Activated CD4-positive, alpha-beta T cell treated with anti-CD3 and anti-CD28 coated beads, Interleukin-2, amount 10 ng/mL, durations not matched to agents 24 days and 14 days (primary cell): ENCODE measurements at regions not wholly inside any gene's neighbourhood (a gene's known extent, or its start where the extent isn't known, plus 50 kb on each side); places are given as distances from the start of the nearest gene placed in this dataset.

ENCODE experiments used
- DNase-seq: peaks from one replicate; pipeline ENCODE4 v3.0.0; 2022
- H3K27ac Mint-ChIP-seq: one replicate; pipeline ENCODE4 v1.8.0; 2022; ENCODE audit warnings: mild to moderate bottlenecking, mixed read lengths
- H3K27me3 Mint-ChIP-seq: one replicate; pipeline ENCODE4 v1.8.0; 2022; ENCODE audit warnings: mixed read lengths
- H3K36me3 Mint-ChIP-seq: one replicate; pipeline ENCODE4 v1.8.0; 2022; ENCODE audit warnings: low read depth, mild to moderate bottlenecking, mixed read lengths
- H3K4me1 Mint-ChIP-seq: one replicate; pipeline ENCODE4 v1.8.0; 2021; ENCODE audit warnings: mixed read lengths
- H3K4me3 Mint-ChIP-seq: one replicate; pipeline ENCODE4 v1.8.0; 2022; ENCODE audit warnings: mild to moderate bottlenecking, moderate library complexity, mixed read lengths
- H3K9me3 Mint-ChIP-seq: one replicate; pipeline ENCODE4 v1.8.0; 2021; ENCODE audit warnings: mixed read lengths
- intact Hi-C: fragments of 100-400 bp; cut with micrococcal nuclease; formaldehyde crosslinking; loops from one replicate; pipeline ENCODE4 v1.15.1; 2023

DNA sequence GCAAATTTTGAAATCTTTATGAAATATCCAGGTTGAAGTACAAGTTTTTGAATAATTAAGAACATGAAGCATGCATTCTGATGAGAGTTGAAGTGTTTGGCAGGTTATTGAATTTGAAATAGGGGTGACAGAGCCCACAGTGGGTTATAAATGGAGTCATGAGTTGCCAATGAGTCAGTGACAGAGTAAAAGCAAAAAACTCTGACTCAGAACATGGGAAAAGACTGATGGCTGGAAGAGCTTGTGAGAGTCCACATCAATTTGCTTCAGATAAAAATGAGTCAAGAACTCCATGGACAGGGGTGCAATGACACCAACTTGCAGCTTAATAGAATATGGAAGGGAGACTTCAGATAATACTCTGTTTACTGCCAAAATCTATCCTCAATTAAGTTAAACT, 105.3 kb downstream of the SLC6A15 start:
- H3K4me1 Mint-ChIP-seq, result no peaks in the 10 kb centered on the region
- DNase-seq, result no peak
- H3K4me3 Mint-ChIP-seq, result no peak overlapping the region
- no peaks in the 10 kb centered on the region for H3K9me3 Mint-ChIP-seq
- no peaks in the 10 kb centered on the region for H3K27me3 Mint-ChIP-seq
- H3K27ac Mint-ChIP-seq, result no peak overlapping the region
- no peaks in the 10 kb centered on the region for H3K36me3 Mint-ChIP-seq
- intact Hi-C loops, result no loop called here

DNA sequence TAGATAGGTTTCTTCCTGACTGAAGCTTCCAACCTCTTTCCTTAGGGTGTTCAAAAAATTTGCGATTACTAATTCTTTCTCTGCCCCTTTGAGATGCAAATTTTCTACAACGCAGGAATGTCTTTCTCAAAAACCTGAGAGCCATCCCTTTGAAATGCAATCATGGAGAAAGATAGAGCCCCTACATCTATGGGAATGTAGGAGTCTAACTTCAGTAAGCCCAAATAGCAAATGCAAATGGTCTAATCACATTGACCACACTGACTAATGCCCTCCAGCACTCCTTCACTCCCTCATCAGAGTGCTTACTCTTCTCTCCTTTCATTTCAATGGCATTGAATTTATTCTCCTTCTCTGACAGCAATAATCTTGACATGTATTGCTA, 107.1 kb downstream of the SLC6A15 start:
- no peaks in the 10 kb centered on the region for H3K4me1 Mint-ChIP-seq
- intact Hi-C loops, result no loop called here
- H3K36me3 Mint-ChIP-seq, result no peaks in the 10 kb centered on the region
- no peaks in the 10 kb centered on the region for H3K9me3 Mint-ChIP-seq
- no peaks in the 10 kb centered on the region for H3K27me3 Mint-ChIP-seq
- DNase-seq, result no peak
- no peak overlapping the region for H3K4me3 Mint-ChIP-seq
- no peak overlapping the region for H3K27ac Mint-ChIP-seq

DNA sequence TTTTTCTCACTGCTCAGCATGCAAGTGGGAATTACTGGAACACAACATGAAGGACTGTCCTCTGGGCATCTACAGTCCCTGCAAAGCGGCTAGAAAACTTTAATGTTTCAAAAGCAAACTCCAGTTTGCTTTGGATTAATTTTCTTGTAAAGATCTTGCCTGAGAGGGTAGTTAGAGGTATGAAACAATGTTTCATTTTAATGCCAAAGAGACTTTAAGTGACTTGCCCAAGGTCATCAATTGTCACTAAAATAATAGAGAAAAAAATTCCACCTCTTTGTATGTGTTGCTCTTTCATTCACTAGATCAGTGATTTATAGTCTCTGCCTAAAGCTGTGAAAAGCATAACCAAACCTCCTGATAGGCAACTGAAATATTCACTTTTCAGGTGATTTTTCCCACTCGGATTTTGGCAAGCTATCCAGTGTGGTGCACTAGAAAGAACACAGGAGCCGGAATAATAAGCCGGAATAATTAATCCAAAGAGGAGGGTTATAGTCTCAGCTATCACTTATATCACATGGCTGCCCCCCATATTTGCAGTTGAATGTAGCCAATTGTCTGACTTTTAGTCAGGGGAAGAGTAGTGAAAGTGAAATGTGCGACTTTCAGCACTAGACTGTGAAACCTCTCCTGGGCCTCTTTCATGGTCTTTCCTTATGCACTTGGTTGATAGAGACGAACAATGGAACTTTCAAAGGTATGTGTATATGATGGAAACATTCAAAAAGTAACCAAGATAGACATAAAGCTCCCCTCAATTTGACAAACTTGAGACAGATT, 107.7 kb downstream of the SLC6A15 start:
- H3K9me3 Mint-ChIP-seq, result no peaks in the 10 kb centered on the region
- intact Hi-C loops, result no loop called here
- H3K4me1 Mint-ChIP-seq, result no peaks in the 10 kb centered on the region
- H3K27me3 Mint-ChIP-seq, result no peaks in the 10 kb centered on the region
- no peaks in the 10 kb centered on the region for H3K36me3 Mint-ChIP-seq
- no peak overlapping the region for H3K27ac Mint-ChIP-seq
- H3K4me3 Mint-ChIP-seq, result no peak overlapping the region
- no peak for DNase-seq

DNA sequence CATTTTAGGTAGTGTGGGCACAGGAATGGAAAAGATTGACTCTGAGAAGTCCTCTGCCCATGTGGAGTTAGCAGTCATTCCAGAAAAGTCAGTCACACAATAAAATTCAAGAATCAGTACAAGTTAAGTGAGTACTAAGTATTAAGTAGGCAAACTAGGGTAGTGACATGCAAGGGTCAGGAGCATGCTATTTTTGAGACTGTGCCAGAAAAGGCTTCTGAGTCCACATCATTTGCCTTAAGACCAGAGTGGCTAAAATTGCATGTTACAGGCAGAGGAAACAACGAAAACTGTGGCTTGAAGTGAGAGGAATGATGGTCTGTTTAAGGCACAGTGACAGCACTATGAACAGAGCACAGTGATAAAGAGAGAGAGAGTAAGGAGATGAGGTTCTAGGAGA, 108.9 kb downstream of the SLC6A15 start:
- Mint-ChIP-seq H3K36me3 (no peaks in the 10 kb centered on the region), H3K4me1 (no peaks in the 10 kb centered on the region)

DNA sequence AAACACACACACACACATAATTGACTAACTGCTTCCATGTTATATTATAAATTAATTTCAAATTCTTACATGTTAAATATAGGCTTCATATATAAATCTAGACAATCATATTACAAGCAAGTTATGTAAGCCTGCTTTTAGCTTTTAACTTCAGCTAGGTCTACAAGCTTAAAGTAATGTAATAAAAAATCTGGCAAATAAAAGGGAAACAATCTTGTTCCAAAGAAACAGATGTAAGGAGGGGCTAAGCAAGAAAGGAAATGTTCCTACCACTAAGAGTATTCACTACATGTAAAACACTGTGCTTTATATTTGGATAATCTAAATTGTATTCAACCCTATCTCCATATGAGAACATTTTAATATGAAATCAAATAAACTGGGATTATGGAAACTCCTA, 110.4 kb downstream of the SLC6A15 start:
- no peaks in the 10 kb centered on the region for H3K9me3 Mint-ChIP-seq
- H3K4me1 Mint-ChIP-seq, result no peaks in the 10 kb centered on the region
- H3K27me3 Mint-ChIP-seq, result no peaks in the 10 kb centered on the region
- H3K36me3 Mint-ChIP-seq, result no peaks in the 10 kb centered on the region
- no peak overlapping the region for H3K27ac Mint-ChIP-seq
- no peak overlapping the region for H3K4me3 Mint-ChIP-seq
- intact Hi-C loops, result no loop called here
- DNase-seq, result no peak

More for the DNA sequence above, 108.9 kb downstream of the SLC6A15 start:
- Mint-ChIP-seq H3K9me3 (no peaks in the 10 kb centered on the region), H3K27ac (no peak overlapping the region), H3K4me3 (no peak overlapping the region), H3K27me3 (no peaks in the 10 kb centered on the region)
- intact Hi-C loops, result no loop called here
- DNase-seq, result no peak

DNA sequence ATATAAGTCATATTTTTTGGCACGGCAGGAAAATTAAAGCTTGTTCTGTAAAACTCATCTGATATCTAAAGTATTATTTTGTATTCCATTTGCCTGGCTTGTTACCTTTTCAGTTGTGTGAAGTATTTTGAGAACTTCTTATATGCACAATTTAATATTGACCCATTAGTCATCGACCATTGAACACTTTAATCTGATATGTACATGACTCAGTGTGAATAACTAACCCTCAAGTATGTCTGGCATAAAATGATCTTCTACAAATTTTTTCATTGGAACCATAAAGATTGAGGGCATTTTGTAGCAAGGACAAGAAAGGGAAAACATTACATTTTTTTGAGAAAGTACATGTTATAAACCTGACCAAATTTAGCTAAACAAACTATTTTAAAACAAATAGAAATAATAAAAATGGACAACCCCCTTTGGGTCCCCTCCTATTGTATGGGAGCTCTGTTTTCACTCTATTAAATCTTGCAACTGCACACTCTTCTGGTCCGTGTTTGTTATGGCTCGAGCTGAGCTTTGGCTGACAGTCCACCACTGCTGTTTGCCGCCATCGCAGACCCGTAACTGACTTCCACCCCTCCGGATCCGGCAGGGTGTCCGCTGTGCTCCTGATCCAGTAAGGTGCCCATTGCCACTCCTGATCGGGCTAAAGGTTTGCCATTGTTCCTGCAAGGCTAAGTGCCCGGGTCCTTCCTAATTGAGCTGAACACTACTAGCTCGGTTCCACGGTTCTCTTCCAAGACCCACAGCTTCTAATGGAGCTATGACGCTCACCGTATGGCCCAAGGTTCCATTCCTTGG, 118.8 kb downstream of the SLC6A15 start:
- DNase-seq, result no peak
- no peak overlapping the region for H3K4me3 Mint-ChIP-seq
- H3K9me3 Mint-ChIP-seq, result no peaks in the 10 kb centered on the region
- intact Hi-C loops, result no loop called here
- H3K27ac Mint-ChIP-seq, result no peak overlapping the region
- no peaks in the 10 kb centered on the region for H3K36me3 Mint-ChIP-seq
- H3K4me1 Mint-ChIP-seq, result no peaks in the 10 kb centered on the region
- H3K27me3 Mint-ChIP-seq, result no peaks in the 10 kb centered on the region

DNA sequence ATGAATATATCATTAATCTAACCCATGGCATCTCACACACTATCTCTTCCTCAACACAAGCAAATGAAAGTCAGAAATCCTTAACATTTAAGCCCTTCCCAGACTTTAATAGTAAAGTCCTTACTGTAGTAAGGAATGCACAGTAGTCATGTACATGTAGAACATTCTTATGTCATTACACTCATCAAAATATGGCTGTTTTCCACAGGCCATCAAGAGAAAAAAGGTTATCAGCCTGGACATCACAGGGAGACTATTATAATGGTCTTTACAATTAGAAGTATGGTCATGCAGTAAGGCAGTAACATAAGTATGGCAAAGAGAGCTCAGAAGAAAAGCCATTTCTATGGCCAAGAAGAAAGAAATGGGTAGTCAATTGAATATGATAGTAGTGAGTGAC, 121.2 kb downstream of the SLC6A15 start:
- Mint-ChIP-seq H3K27me3 (no peaks in the 10 kb centered on the region), H3K36me3 (no peaks in the 10 kb centered on the region), H3K27ac (no peak overlapping the region), H3K9me3 (no peaks in the 10 kb centered on the region), H3K4me3 (no peak overlapping the region), H3K4me1 (no peaks in the 10 kb centered on the region)
- DNase-seq, result no peak
- intact Hi-C loops, result no loop called here

DNA sequence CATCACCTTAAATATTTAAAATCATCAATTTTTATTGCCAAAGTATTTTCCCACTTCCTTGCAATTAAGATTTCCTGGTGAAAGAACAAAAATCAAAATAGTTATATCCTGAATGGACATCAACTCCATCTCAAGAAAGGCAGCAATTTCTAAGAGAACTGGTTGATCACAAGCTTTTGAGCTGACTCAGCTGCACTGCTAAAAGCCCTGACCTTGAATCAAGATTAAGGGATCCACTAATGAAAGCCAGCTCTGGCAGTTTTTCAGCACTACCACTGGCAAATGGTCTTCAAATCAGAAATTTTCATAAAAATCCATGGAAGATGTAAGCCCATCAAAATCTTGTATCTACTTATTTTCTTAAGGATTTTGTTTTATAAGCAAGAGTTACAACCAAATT, 123.4 kb downstream of the SLC6A15 start:
- DNase-seq, result no peak
- Mint-ChIP-seq H3K27ac (no peak overlapping the region), H3K4me1 (no peaks in the 10 kb centered on the region), H3K27me3 (no peaks in the 10 kb centered on the region), H3K4me3 (no peak overlapping the region), H3K9me3 (no peaks in the 10 kb centered on the region), H3K36me3 (no peaks in the 10 kb centered on the region)
- intact Hi-C loops, result no loop called here

DNA sequence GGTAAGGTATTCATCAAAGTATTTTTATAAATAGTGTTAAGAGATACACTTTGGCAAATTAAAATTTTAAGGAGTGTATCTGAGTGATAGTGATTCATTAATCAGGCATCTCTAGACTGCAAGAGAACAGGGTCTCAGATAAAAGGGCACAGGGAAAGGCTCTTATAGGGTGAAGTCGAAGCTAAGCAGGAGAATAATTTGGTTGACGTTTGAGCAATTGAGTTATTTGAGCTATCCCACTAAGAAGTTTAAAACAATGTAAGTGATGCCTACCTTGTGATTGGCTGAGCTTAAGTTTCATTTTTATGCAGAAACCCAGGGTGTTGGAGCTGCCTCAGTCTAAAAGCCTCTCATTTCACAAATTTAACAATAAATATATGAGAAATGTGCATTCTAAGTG, 125.3 kb downstream of the SLC6A15 start:
- H3K9me3 Mint-ChIP-seq, result no peaks in the 10 kb centered on the region
- no peaks in the 10 kb centered on the region for H3K36me3 Mint-ChIP-seq
- no peak overlapping the region for H3K4me3 Mint-ChIP-seq
- no peak for DNase-seq
- H3K4me1 Mint-ChIP-seq, result no peaks in the 10 kb centered on the region
- H3K27ac Mint-ChIP-seq, result no peak overlapping the region
- intact Hi-C loops, result no loop called here
- H3K27me3 Mint-ChIP-seq, result no peaks in the 10 kb centered on the region

DNA sequence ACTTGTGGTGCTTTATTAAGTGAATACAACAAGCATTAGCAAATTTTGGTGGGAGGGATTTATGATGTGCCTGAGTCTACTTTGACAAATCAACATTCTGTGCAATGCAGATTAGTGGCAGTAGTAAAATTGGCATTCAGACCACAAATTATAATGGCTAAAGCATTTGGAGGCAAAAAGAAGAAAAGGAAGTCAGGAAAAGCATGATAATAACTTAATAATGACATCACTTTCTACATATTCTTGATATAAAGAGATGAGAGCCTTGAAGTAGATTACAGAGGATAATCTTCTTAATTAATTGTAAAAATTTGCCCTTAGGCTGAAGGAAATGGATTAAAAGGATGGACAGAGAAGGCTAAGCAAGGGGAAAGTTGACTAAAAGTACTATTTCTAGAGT, 126.0 kb downstream of the SLC6A15 start:
- intact Hi-C loops, result no loop called here
- H3K4me1 Mint-ChIP-seq, result no peaks in the 10 kb centered on the region
- no peaks in the 10 kb centered on the region for H3K27me3 Mint-ChIP-seq
- no peak overlapping the region for H3K27ac Mint-ChIP-seq
- no peak for DNase-seq
- H3K4me3 Mint-ChIP-seq, result no peak overlapping the region
- H3K36me3 Mint-ChIP-seq, result no peaks in the 10 kb centered on the region
- H3K9me3 Mint-ChIP-seq, result no peaks in the 10 kb centered on the region

DNA sequence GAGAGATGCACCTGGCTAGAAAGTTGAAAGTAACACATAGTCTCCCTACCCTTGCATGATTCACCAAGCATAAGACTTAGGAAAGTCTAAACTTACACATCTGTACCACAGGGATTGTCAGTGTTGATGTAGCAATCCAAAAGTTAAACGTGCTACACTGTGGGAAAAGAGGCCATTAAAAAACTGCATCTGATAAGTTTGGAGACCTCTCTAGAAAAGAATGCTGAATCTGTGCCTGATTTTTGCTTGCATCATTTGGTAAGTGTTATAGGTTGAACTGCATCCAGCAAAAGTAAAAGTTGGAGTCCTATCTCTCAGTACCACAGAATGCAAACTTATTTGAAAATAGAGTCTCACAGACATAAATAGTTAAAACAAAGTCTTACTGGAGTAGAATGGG, 126.6 kb downstream of the SLC6A15 start:
- Mint-ChIP-seq H3K36me3 (no peaks in the 10 kb centered on the region), H3K4me1 (no peaks in the 10 kb centered on the region), H3K27me3 (no peaks in the 10 kb centered on the region), H3K4me3 (no peak overlapping the region), H3K9me3 (no peaks in the 10 kb centered on the region), H3K27ac (no peak overlapping the region)
- intact Hi-C loops, result no loop called here
- no peak for DNase-seq

DNA sequence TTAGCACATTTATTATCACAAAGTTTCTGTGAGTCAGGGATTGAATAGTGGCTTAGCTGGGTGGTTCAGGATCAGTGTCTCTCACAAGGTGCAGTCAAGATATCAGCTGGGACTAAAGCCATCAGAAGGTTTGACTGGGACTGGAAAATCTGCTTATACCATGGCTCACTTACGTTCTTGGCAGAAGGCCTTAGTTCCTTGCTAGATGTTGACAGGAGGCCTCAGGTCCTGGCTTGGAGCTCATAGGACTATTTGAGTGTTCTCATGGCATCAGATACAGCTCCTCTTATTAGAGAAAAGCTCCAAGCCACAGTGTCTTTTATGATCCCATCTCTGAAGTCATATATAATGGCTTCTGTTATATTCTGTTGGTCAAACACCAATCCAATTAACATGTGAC, 127.3 kb downstream of the SLC6A15 start:
- no peaks in the 10 kb centered on the region for H3K27me3 Mint-ChIP-seq
- no peak for DNase-seq
- no peaks in the 10 kb centered on the region for H3K9me3 Mint-ChIP-seq
- H3K36me3 Mint-ChIP-seq, result no peaks in the 10 kb centered on the region
- H3K4me3 Mint-ChIP-seq, result no peak overlapping the region
- no peak overlapping the region for H3K27ac Mint-ChIP-seq
- intact Hi-C loops, result no loop called here
- no peaks in the 10 kb centered on the region for H3K4me1 Mint-ChIP-seq

DNA sequence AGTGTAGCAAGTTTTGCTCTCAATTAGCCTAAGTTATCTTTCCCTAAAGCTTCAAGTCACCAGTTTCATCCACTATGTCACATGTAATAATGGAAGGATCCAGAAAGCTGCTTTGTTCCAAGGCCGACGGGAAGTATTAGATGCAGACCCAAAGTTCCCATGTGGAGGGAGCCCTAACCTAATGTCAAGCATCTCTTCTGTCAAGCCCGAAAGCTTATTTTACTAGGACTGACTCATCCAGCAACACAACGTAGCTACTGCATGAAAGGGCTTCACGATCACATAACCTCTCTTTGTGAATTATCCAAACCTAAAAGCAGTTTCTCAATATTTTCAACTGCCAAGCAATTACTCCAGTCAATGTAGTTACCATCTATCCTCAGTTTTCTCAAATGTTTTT, 133.4 kb downstream of the SLC6A15 start:
- Mint-ChIP-seq H3K36me3 (no peaks in the 10 kb centered on the region), H3K4me3 (no peak overlapping the region), H3K4me1 (no peaks in the 10 kb centered on the region), H3K9me3 (no peaks in the 10 kb centered on the region), H3K27ac (no peak overlapping the region), H3K27me3 (no peaks in the 10 kb centered on the region)
- no peak for DNase-seq
- intact Hi-C loops, result no loop called here

DNA sequence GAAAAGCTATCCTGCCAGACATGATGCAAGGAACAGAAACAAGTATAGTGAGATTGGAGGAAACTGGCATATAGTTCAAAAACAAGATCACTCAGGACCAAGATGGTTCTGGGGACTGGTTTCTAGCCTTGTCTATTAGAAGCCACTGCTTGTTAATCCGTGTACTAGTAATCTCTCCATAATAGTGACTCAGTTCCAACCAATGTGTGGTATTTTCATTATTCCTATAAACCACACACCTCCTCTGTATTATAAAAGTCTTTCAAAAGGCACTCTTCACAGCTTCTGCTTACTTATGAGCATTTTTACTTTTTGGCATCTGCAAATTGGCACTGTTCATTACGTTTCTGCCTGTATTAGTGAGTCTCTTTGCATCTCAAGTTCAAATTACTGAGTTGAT, 140.3 kb downstream of the SLC6A15 start:
- Mint-ChIP-seq H3K4me3 (no peak overlapping the region), H3K9me3 (no peaks in the 10 kb centered on the region), H3K27ac (no peak overlapping the region), H3K27me3 (no peaks in the 10 kb centered on the region), H3K36me3 (no peaks in the 10 kb centered on the region), H3K4me1 (no peaks in the 10 kb centered on the region)
- intact Hi-C loops, result no loop called here
- DNase-seq, result no peak

DNA sequence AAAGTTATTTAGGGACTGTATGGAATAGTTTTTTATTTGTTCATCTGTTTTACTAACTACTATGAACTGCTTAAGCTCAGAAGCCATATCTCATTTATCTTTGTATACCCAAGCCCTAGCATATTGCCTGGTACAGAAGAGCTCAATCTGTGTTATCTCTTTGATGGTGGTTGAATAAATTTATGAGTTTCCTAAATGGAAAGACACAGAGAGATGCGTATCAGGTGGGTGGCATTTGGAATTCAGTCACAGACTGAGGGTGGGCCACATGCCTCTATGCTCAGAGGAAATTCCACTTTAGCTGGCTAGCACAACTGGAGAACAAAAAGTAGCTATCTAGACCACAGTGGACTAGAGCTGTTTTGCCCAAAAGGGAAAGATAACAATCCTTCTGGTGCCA, 145.5 kb downstream of the SLC6A15 start:
- H3K9me3 Mint-ChIP-seq, result no peaks in the 10 kb centered on the region
- intact Hi-C loops, result no loop called here
- no peaks in the 10 kb centered on the region for H3K27me3 Mint-ChIP-seq
- H3K27ac Mint-ChIP-seq, result no peak overlapping the region
- DNase-seq, result no peak
- no peak overlapping the region for H3K4me3 Mint-ChIP-seq
- H3K36me3 Mint-ChIP-seq, result no peaks in the 10 kb centered on the region
- no peaks in the 10 kb centered on the region for H3K4me1 Mint-ChIP-seq
